Dendritic cell treated with granulocyte-macrophage colony-stimulating factor and Interleukin-4, amounts not matched to agents 40 ng/mL and 50 ng/mL, for 4 days (primary cell): ENCODE measurements at regions not wholly inside any gene's neighbourhood (a gene's known extent, or its start where the extent isn't known, plus 50 kb on each side); places are given as distances from the start of the nearest gene placed in this dataset.

Experiments
- H3K27ac Mint-ChIP-seq: one replicate; pipeline ENCODE4 v1.8.0; 2022; ENCODE audit warnings: mild to moderate bottlenecking, mixed read lengths
- H3K27me3 Mint-ChIP-seq: one replicate; pipeline ENCODE4 v1.8.0; 2022; ENCODE audit warnings: mild to moderate bottlenecking, mixed read lengths
- H3K36me3 Mint-ChIP-seq: one replicate; pipeline ENCODE4 v1.8.0; 2022; ENCODE audit warnings: low read depth, mixed read lengths
- H3K4me1 Mint-ChIP-seq: one replicate; pipeline ENCODE4 v1.8.0; 2022; ENCODE audit warnings: low read depth, mixed read lengths
- H3K4me3 Mint-ChIP-seq: one replicate; pipeline ENCODE4 v1.8.0; 2022; ENCODE audit warnings: mild to moderate bottlenecking, moderate library complexity, mixed read lengths
- H3K9me3 Mint-ChIP-seq: one replicate; pipeline ENCODE4 v1.8.0; 2022; ENCODE audit warnings: mixed read lengths
- intact Hi-C: fragments of 100-400 bp; cut with micrococcal nuclease; formaldehyde crosslinking; loops from one replicate; pipeline ENCODE4 v1.15.0; 2022

DNA sequence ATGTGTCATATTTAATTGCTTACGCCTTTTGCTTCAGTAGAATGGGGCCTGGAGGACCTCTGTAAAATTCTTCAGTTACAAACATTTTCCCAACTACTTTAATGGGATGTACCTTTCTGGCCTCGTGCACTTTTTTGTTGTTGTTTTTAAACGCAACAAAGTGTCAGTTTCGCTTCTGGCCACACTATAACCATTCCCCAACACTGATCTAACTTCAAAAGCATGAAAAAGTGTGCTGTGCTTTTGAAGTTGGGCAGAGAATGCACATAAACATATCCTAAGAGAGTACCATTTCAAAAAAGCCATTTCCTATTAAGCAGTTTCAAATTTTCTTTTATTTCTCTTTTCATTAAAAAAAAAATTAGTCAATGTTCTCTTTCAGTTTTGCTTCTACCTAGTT lies 435.8 kb downstream of the CNTN6 start:
- Mint-ChIP-seq H3K36me3 (no peaks in the 10 kb centered on the region), H3K4me3 (no peak overlapping the region), H3K27ac (no peak overlapping the region), H3K9me3 (peaks cover 30% of the 10 kb centered on the region), H3K27me3 (no peaks in the 10 kb centered on the region), H3K4me1 (no peaks in the 10 kb centered on the region)
- intact Hi-C loops: no loop called here

DNA sequence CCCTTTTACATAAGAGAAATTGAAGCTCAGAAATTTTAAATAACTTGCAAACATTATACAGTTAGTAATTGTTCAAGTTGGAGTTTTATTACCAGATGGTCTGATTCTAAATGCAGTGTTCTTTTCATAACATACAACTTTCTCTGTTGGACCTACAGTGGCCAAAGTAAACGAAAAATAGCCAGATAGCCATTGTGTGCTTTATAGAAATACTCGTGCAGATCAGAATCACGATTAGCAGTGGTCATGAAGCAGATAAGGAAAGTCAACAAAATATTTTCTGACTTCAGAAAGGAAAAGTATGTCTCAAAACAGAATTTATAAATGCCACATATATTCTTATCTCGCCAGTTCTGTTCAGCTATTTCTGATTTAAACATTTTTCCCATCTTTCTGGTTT lies 436.9 kb downstream of the CNTN6 start:
- no peaks in the 10 kb centered on the region for H3K4me1 Mint-ChIP-seq
- no peaks in the 10 kb centered on the region for H3K27me3 Mint-ChIP-seq
- H3K9me3 Mint-ChIP-seq: peaks cover 30% of the 10 kb centered on the region
- intact Hi-C loops: no loop called here
- no peak overlapping the region for H3K27ac Mint-ChIP-seq
- no peaks in the 10 kb centered on the region for H3K36me3 Mint-ChIP-seq
- no peak overlapping the region for H3K4me3 Mint-ChIP-seq

DNA sequence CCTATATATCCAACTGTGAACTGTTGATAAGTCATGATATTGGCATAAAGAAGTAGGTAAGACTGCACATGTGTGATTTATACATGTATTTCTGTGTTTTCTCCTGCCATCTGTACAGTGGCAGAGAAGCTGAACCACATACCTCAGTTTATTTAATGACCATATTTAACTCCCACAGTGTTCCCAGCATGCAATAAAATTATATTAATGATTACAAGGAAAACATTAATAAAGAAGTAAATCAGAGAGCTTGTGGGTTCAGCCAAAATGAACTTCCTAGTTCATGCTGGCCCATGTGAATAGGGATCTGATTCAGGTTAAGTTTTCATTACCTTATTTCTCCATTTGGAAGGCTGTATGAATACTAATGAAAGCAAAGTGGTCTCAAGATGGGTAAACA lies 439.2 kb downstream of the CNTN6 start:
- H3K36me3 Mint-ChIP-seq: no peaks in the 10 kb centered on the region
- H3K9me3 Mint-ChIP-seq: peaks cover 43% of the 10 kb centered on the region
- no peak overlapping the region for H3K27ac Mint-ChIP-seq
- intact Hi-C loops: no loop called here
- H3K4me1 Mint-ChIP-seq: no peaks in the 10 kb centered on the region
- no peaks in the 10 kb centered on the region for H3K27me3 Mint-ChIP-seq
- H3K4me3 Mint-ChIP-seq: no peak overlapping the region

DNA sequence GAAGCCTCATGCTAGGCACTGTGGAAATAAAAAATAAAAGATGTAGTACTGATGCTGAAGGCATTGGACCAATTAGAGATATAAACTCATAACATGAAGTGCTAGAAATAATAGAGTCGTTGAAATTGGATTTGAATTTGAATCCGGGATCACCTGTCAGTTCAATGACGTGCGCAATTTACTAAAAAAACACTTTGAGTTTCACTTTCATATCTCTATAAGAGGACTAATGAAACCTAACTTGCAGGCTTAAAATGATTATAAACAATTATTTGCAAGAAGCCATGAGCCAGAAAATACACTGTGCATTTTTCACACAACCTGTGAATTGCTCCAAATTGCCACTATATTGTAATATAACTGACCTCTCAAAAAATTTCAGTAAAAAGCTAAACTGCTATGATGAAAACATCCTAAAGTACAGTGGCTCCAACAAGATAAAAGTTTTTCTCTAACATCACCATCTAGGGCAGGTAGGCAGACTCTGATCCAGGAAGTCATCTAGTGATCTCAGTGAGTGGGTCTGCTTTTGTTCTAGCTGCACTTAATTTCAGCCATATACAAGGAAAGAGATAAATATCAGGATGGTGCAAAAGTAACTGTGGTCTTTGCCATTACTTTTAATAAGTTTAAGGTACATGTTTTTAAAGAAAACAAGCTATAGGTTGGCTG lies 440.2 kb downstream of the CNTN6 start:
- Mint-ChIP-seq H3K4me1 (no peaks in the 10 kb centered on the region), H3K4me3 (no peak overlapping the region), H3K27me3 (no peaks in the 10 kb centered on the region), H3K9me3 (peaks cover 44% of the 10 kb centered on the region), H3K27ac (no peak overlapping the region), H3K36me3 (no peaks in the 10 kb centered on the region)
- intact Hi-C loops: no loop called here

DNA sequence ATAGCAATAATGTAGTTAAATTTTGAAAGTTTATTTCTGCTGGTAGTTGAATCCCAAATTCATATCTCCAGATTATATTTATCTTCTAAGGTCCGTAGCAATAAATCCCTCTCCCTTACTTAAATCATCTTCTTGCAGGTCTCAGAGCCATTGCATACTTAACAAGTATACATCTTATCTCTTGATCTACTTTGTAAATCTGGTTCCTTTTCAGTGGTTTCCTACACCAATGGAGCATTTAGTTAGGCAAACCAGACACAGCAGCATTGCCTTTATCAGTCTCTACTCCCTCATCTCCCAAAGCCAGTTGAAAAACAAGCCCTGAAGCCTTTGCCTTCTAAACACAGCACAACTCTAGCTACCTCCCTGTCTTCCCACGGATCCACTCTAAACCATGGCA lies 440.9 kb downstream of the CNTN6 start:
- Mint-ChIP-seq H3K4me1 (no peaks in the 10 kb centered on the region), H3K4me3 (no peak overlapping the region), H3K36me3 (no peaks in the 10 kb centered on the region), H3K27me3 (no peaks in the 10 kb centered on the region), H3K27ac (no peak overlapping the region), H3K9me3 (peaks cover 42% of the 10 kb centered on the region)
- intact Hi-C loops: no loop called here

DNA sequence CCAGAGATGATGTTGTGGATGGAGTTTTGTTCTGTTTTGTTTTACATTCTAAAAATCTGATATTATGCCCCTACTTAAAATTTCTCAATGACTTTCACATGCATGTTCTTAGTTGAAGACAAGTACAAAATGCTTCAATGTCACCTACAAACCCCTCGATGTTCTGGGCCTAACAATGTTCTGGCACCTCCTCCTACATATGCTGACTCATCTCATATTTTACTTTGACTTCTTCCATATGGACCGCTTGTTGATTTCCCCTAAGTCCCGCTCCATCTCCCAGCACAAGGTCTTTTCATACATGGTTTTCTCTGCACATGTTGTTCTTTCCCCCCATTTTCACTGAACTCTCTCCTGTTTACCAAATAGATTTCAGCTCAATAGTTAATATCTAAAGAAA lies 441.4 kb downstream of the CNTN6 start:
- intact Hi-C loops: no loop called here
- Mint-ChIP-seq H3K9me3 (peaks cover 47% of the 10 kb centered on the region), H3K27me3 (no peaks in the 10 kb centered on the region), H3K4me1 (no peaks in the 10 kb centered on the region), H3K4me3 (no peak overlapping the region), H3K27ac (no peak overlapping the region), H3K36me3 (no peaks in the 10 kb centered on the region)

DNA sequence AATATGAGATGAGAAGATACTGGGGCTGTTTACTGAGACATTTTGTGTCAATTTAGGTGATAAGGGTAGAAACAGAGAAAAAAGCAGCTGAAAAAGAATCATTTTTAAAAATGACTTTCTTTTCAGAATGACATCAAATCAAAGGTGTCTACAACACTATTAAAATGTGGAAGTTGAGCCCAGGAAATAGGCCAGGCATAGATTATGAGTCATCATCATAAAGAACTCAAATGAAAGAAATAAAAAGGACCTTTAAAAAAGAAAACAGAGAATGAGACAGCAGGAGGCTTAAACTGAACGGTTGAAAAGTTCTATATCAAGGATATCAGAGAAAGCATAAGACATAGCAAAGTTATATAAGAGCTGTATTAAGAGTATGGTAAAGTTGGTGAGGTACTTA lies 442.5 kb downstream of the CNTN6 start:
- intact Hi-C loops: no loop called here
- Mint-ChIP-seq H3K9me3 (peaks cover 48% of the 10 kb centered on the region), H3K27me3 (no peaks in the 10 kb centered on the region), H3K36me3 (no peaks in the 10 kb centered on the region), H3K27ac (no peak overlapping the region), H3K4me3 (no peak overlapping the region), H3K4me1 (no peaks in the 10 kb centered on the region)

DNA sequence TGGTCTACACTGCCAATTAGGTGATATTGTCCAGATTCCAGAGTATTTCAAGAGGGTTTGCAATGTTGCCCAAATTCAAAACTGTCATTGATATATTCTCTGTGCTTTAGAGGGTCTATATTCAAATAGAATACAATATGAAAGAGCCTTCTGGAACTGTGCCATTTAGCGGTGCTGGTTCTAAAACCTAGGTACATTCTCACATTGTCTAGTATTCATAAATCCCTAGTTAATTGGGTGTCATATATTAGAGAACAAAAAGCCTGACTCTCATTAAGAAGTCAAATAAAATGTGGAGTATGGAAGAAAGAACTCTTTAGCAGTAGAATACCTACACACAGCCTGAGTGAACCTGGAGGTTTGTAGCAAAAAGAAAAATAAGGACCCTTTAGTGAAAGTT lies 447.9 kb downstream of the CNTN6 start:
- Mint-ChIP-seq H3K27me3 (no peaks in the 10 kb centered on the region), H3K4me1 (no peaks in the 10 kb centered on the region), H3K4me3 (no peak overlapping the region), H3K27ac (no peak overlapping the region), H3K36me3 (no peaks in the 10 kb centered on the region), H3K9me3 (peaks cover 26% of the 10 kb centered on the region)
- intact Hi-C loops: no loop called here

DNA sequence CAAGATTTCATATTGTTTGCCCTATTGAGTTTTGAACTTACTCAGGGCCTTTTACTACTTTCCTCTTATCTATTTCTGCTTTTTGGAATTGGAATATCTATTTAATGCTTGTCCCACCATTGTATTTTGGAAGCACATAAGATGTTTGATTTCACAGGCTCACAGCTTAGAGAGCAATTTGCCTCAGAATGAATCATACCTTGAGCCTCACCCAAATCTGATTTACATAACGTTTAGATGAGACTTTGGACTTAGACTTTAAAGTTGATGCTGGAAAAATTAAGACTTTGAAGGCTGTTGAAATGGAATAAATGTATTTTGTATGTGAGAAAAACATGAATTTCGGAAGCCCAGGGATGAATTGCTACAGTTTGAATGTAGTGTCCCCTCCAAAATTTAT lies 458.9 kb downstream of the CNTN6 start:
- H3K4me3 Mint-ChIP-seq: no peak overlapping the region
- H3K27ac Mint-ChIP-seq: no peak overlapping the region
- no peaks in the 10 kb centered on the region for H3K27me3 Mint-ChIP-seq
- intact Hi-C loops: no loop called here
- no peaks in the 10 kb centered on the region for H3K4me1 Mint-ChIP-seq
- H3K9me3 Mint-ChIP-seq: peaks cover 28% of the 10 kb centered on the region
- no peaks in the 10 kb centered on the region for H3K36me3 Mint-ChIP-seq

DNA sequence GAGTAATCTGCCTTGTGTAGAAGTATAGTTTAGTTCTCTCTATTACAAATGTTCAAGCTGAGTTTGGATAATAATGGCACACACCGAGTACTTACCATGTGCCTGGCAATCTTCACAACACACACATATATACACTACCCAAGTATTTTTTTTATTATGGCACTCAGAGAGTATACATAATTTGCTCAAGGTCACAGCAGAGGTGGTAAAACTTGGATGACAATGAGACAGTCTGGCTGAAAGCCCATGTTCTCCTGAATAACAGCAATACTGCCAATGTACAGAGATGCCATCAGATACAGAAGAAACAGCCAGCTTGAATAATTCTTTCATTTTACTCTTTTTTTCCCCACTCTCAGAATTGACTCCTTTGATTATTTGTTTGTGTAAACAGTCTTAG lies 460.0 kb downstream of the CNTN6 start:
- intact Hi-C loops: no loop called here
- H3K4me1 Mint-ChIP-seq: no peaks in the 10 kb centered on the region
- H3K27ac Mint-ChIP-seq: no peak overlapping the region
- no peaks in the 10 kb centered on the region for H3K27me3 Mint-ChIP-seq
- no peaks in the 10 kb centered on the region for H3K36me3 Mint-ChIP-seq
- no peak overlapping the region for H3K4me3 Mint-ChIP-seq
- peaks cover 26% of the 10 kb centered on the region for H3K9me3 Mint-ChIP-seq

DNA sequence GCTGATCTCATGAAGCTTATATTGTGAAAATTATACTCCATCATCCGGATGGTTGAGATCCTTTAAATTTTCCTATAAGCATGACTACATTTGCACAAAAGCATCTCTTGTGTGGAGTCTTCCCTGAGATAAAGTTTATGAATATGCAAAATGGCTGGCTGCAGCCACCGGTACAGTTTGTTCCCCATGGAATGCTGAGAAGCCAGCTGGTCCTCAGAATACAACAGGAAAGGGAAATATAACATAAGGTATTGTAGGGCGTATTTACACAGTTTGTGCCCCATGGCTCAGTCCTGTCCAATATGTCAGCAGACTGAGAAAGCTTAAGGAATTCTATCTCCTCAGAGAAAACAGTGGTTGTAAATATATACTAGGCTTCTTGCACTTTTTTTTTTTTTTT lies 468.6 kb downstream of the CNTN6 start:
- H3K4me3 Mint-ChIP-seq: no peak overlapping the region
- H3K27ac Mint-ChIP-seq: no peak overlapping the region
- H3K36me3 Mint-ChIP-seq: no peaks in the 10 kb centered on the region
- no peaks in the 10 kb centered on the region for H3K4me1 Mint-ChIP-seq
- no peaks in the 10 kb centered on the region for H3K27me3 Mint-ChIP-seq
- peaks cover 36% of the 10 kb centered on the region for H3K9me3 Mint-ChIP-seq
- intact Hi-C loops: no loop called here

DNA sequence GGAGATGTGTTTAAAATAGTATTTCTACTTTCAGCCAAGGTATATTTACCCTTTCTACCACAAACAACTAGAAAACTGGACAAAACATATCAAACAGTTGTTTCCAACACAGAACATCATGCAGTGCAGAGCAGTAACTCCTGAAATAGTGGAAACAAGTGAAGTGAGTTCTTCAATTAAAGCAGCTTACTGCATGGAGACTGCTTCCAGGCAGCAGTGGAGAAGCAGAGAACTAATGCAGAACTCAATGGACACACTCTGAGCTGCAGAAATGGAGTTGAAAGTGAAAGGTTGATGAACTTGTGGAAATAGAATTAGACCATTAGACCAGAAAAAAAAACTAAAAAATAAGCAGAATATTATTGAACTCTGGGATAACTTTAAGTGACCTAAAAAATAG lies 478.9 kb downstream of the CNTN6 start:
- Mint-ChIP-seq H3K4me3 (no peak overlapping the region), H3K27me3 (no peaks in the 10 kb centered on the region), H3K27ac (no peak overlapping the region), H3K9me3 (peaks cover 23% of the 10 kb centered on the region), H3K4me1 (no peaks in the 10 kb centered on the region), H3K36me3 (no peaks in the 10 kb centered on the region)
- intact Hi-C loops: no loop called here

DNA sequence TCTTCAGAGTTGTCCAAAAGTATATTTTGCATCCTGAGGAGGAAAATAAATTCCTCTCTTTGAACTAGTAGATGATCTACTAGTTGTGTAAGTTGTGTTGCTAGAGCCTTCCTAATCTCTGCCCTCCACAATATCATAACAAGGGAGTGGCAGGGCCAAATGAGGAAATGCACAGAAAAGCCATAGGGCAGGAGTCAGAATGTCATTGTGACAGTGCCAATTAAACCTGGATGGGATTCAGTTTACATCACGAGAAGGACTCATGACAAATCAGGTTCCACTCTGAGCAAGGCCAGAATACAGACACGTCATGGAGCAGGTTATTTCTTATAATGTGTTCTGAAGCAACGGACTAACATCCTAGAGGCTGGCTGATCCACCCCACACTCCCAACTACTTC lies 483.2 kb downstream of the CNTN6 start:
- Mint-ChIP-seq H3K9me3 (peaks cover 18% of the 10 kb centered on the region), H3K27me3 (no peaks in the 10 kb centered on the region), H3K4me3 (no peak overlapping the region), H3K36me3 (no peaks in the 10 kb centered on the region), H3K27ac (no peak overlapping the region), H3K4me1 (no peaks in the 10 kb centered on the region)
- intact Hi-C loops: no loop called here

DNA sequence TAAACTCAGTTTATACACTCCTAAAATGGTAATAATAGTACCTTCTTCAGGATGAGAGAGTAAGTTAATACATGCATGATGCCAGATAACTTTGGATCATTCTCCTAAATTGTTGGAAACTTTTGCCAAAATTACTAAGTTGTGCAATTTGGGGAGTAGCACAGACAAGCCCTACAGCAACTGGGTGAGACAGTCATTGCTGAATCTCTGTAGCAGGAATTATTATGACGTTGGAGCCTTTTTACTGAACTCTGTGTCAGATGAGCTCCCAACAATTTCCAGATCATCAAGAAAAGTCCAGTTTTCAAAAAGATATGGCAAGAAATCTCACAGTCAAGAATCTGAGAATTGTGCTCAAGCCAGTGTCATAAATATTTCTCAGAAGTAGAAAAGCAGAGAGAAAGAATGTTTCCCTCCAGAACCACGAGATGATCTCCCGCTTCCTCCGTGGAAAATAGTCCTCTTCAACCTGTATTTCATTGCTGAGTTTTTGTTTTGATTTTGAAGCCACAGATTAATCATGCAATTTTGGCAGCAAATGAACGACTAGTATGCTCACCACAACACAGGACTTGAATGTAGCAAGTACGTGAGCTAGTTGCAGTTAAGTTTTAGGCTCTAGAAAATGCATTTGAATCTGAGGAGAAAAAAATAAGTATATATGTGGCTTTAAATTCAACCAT lies 485.4 kb downstream of the CNTN6 start:
- Mint-ChIP-seq H3K27me3 (no peaks in the 10 kb centered on the region), H3K36me3 (no peaks in the 10 kb centered on the region), H3K27ac (no peak overlapping the region), H3K9me3 (peaks cover 28% of the 10 kb centered on the region), H3K4me1 (no peaks in the 10 kb centered on the region), H3K4me3 (no peak overlapping the region)
- intact Hi-C loops: no loop called here

DNA sequence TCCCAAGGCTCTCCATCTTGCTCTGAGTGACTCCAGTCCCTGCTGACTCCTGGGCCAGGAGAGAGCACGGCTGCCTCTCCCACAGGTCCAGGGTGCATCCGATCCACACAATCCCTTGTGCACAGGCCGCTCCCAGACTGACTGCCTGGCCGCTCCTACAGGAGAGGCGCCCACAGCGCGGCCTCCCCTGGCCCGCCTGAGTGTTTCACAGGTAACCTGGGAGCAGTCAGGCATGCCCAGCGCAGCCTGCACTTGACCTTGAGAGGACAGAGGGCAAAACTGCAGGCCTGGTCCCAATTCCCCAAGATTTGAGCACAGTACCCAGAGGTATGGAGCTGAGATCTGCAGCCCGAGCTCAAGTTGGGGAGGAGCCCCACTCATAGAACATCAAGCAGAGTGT lies 490.2 kb downstream of the CNTN6 start:
- no peak overlapping the region for H3K4me3 Mint-ChIP-seq
- no peaks in the 10 kb centered on the region for H3K36me3 Mint-ChIP-seq
- peaks cover 64% of the 10 kb centered on the region for H3K9me3 Mint-ChIP-seq
- H3K27ac Mint-ChIP-seq: no peak overlapping the region
- no peaks in the 10 kb centered on the region for H3K4me1 Mint-ChIP-seq
- no peaks in the 10 kb centered on the region for H3K27me3 Mint-ChIP-seq
- intact Hi-C loops: no loop called here
